ENCODE measurements at regions not wholly inside any gene's neighbourhood (a gene's known extent, or its start where the extent isn't known, plus 50 kb on each side); places are given as distances from the start of the nearest gene placed in this dataset.

DNA sequence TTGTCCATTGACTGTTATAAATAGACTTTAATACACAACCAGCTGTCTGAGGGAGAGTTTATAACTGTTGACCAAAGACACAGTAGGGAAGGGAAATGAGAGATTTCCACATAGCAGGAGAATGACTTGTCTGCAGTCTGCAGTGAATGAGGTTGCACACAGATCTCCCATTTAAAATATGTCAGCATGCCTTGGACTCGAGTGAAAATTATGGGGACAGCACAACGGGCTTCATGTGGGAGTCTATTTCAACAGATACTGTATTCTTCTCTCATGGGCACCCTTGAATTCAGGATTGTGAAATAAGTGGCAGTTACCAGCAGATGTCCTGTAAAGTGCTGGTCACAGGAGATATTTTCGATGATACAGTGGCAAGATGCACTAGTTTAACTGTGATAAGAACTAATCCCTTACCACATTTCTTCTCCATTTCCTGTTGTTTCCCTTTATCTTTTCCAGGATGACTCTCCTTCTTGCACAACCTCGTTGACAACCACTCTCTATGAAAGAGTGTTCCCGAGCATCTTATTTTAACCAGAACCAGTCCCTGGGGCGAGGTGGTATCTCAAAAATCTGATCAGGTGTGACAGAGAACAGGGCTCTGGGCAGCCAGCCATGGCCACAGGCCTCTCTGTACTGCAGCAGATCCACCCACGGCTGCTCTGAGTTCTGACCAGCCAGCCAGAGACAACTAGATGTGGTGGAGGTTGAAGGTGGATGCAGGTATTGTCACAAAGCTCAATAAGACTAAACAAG, 51.5 kb upstream of the MAP3K1 start:
- in situ Hi-C loops (cut with MboI; ENCODE audit: low pct_unique_long_range_greater_than_20kb, low sequenced_read_pairs, unreplicated experiment), result no loop called here
- DNase-seq (ENCODE audit: low spot score), result no peak
- TF ChIP-seq, protein P1, sequence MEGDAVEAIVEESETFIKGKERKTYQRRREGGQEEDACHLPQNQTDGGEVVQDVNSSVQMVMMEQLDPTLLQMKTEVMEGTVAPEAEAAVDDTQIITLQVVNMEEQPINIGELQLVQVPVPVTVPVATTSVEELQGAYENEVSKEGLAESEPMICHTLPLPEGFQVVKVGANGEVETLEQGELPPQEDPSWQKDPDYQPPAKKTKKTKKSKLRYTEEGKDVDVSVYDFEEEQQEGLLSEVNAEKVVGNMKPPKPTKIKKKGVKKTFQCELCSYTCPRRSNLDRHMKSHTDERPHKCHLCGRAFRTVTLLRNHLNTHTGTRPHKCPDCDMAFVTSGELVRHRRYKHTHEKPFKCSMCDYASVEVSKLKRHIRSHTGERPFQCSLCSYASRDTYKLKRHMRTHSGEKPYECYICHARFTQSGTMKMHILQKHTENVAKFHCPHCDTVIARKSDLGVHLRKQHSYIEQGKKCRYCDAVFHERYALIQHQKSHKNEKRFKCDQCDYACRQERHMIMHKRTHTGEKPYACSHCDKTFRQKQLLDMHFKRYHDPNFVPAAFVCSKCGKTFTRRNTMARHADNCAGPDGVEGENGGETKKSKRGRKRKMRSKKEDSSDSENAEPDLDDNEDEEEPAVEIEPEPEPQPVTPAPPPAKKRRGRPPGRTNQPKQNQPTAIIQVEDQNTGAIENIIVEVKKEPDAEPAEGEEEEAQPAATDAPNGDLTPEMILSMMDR (IDR thresholded peaks at IDR 0.05; ENCODE audit: extremely low read depth, insufficient read depth, missing control alignments), result no peak

DNA sequence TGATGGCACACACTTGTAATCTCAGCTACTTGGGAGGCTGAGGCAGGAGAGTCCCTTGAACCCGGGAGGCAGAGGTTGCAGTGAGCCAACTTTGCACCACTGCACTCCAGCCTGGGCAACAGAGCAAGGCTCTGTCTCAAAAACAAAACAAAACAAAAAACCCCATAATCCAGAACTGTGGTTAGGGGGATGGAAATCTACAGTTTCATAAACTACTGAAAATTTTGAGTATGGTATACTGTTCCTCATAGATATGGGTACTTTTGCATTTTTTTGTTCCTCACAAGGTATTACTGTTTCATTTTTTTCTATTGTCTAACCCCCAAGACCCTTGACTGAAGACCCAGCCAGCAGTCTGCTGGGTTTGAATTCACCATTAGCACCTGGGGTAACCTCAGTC, 52.2 kb upstream of the MAP3K1 start:
- in situ Hi-C loops (cut with MboI; ENCODE audit: low pct_unique_long_range_greater_than_20kb, low sequenced_read_pairs, unreplicated experiment), result no loop called here
- TF ChIP-seq, protein P1 (IDR thresholded peaks at IDR 0.05; ENCODE audit: extremely low read depth, insufficient read depth, missing control alignments), result no peak
- DNase-seq (ENCODE audit: low spot score), result no peak

DNA sequence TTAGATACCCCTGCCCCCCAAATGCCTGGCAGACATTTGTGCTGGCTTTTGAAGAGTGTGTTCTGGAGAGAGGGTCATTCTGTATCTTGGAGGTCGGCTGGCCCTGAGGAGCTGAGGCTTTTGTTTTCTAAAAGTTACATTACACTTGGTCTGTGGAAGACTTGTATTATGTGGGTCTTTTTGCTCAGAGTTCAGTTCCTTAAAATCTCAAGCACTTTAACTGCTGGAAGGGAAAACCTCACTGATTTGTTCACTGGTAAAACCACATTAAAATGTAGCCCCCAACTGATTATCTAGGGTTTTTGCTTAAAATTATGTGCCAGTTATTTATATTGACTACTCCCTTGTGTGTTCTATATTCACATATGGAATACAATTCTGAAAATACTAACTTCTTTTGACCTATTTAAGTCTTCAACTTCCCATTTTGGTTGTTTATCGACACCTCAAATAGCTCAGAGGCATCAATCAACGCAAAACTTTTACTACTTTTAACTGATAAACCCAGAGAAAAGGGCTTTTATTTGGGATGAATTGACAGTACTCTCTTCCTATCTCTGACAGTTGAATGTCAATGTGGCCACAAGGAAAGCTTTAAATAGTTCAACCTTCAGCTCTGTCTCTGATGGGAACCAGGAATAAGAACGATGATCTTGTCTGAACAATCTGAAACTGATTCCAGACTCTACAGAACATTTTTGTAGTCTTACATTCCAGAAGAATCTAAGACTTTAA, 54.0 kb upstream of the MAP3K1 start:
- in situ Hi-C loops (cut with MboI; ENCODE audit: low pct_unique_long_range_greater_than_20kb, low sequenced_read_pairs, unreplicated experiment), result no loop called here
- TF ChIP-seq, protein P1 (IDR thresholded peaks at IDR 0.05; ENCODE audit: extremely low read depth, insufficient read depth, missing control alignments), result no peak
- no peak for DNase-seq (ENCODE audit: low spot score)

DNA sequence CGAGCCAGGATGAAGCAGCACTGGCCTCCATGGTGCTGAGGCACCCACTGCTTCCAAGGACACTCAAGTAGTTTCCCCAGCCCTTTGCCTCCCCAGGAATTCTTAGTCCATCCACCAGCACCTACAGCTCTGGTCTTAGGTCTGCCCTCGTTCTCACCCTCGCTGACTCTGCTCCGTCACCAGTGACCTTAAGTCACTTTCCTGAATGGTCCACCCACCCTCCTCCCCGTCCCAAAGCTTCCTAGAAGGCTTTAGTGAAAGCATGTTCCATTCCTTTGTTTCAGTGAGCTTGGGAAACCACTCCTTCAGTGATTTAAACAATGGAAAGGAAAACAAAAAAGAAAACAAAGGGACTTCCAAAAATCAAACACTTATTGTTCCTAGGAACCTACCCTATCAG, 54.6 kb upstream of the MAP3K1 start:
- DNase-seq (ENCODE audit: low spot score), result no peak
- TF ChIP-seq, protein P1 (IDR thresholded peaks at IDR 0.05; ENCODE audit: extremely low read depth, insufficient read depth, missing control alignments), result no peak
- in situ Hi-C loops (cut with MboI; ENCODE audit: low pct_unique_long_range_greater_than_20kb, low sequenced_read_pairs, unreplicated experiment), result no loop called here

DNA sequence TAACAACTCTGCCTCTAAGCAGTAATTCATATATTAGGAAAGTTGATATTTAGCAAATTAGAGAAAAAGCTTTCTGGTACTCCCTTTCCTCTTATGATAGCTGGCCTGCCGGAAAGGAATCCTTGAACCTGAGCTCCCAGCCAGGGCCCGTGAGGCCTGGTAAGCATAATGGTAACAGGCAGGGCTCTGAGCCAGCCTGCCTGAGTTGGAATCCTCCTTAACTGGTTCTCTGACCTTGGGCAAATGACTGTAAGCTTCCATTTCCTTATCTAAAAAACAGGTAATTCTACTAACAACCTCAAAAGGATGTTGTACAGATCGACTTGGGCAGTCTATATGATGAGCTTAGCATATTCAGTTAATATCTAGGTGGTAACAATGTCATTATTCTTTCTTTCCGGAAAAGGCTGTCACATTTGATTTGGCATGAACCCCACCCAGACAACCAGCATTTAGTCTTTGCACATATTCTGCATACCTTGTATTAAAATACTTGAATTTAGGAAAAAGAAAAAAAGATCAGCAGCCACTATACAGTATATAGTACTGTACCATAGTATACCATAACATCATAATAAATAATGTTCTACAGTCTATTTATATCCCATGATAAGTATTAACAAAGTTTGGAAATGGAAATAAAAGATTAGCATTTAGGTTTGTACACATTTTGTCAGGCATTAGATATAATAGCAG, 55.7 kb upstream of the MAP3K1 start:
- DNase-seq (ENCODE audit: low spot score), result no peak
- TF ChIP-seq, protein P1 (IDR thresholded peaks at IDR 0.05; ENCODE audit: extremely low read depth, insufficient read depth, missing control alignments), result no peak
- in situ Hi-C loops (cut with MboI; ENCODE audit: low pct_unique_long_range_greater_than_20kb, low sequenced_read_pairs, unreplicated experiment), result no loop called here

DNA sequence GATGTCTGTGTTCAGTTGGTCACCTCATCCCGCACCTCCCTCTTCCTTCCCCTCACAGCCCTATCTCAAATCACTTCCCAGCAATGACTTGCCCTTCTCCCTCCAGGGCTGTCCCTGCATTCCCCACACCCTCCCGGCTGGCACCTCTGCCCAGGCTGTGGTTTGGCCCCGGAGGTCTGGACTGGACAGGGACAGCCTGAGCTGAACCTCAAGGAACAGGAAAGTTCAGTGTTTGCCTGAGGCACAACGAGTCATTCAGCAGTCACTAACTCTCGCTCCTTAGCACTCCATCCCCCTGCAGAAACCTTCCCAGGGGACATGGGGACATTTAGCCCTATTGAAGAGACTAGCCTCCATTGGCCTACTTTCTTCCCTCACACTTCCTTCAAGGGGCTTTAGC, 58.3 kb upstream of the MAP3K1 start:
- TF ChIP-seq, protein P1 (IDR thresholded peaks at IDR 0.05; ENCODE audit: extremely low read depth, insufficient read depth, missing control alignments), result no peak

More for the DNA sequence above, 58.3 kb upstream of the MAP3K1 start:
- in situ Hi-C loops (cut with MboI; ENCODE audit: low pct_unique_long_range_greater_than_20kb, low sequenced_read_pairs, unreplicated experiment), result no loop called here
- DNase-seq (ENCODE audit: low spot score), result no peak

Measured in GM13977 (cell line).